ENCODE measurements at regions not wholly inside any gene's neighbourhood (a gene's known extent, or its start where the extent isn't known, plus 50 kb on each side); places are given as distances from the start of the nearest gene placed in this dataset.

DNA sequence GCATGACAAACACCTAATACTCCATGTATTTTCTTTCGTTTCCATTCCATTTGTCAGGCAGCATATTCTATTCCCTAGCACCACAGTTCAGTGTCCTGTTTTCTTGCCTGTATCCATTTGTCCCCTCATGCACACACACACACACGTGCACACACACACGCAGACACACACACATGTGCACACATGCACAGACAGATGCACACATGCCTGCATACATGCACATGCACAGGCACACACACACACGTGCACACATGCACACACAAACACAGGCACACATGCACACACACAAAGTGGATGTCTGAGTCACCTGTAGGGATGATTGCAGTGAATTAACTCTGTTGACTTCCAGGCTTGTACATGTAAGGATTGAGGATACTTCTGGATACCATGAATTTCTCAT is 226.7 kb upstream of the SYNDIG1 start:
- H3K27ac ChIP-seq = no peak overlapping the region
- DNase-seq = no peak
- H3K4me3 ChIP-seq = no peak overlapping the region
- TF ChIP-seq, protein P1, sequence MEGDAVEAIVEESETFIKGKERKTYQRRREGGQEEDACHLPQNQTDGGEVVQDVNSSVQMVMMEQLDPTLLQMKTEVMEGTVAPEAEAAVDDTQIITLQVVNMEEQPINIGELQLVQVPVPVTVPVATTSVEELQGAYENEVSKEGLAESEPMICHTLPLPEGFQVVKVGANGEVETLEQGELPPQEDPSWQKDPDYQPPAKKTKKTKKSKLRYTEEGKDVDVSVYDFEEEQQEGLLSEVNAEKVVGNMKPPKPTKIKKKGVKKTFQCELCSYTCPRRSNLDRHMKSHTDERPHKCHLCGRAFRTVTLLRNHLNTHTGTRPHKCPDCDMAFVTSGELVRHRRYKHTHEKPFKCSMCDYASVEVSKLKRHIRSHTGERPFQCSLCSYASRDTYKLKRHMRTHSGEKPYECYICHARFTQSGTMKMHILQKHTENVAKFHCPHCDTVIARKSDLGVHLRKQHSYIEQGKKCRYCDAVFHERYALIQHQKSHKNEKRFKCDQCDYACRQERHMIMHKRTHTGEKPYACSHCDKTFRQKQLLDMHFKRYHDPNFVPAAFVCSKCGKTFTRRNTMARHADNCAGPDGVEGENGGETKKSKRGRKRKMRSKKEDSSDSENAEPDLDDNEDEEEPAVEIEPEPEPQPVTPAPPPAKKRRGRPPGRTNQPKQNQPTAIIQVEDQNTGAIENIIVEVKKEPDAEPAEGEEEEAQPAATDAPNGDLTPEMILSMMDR (IDR thresholded peaks at IDR 0.05) = no peak
- no peak for TF ChIP-seq POLR2A (IDR thresholded peaks at IDR 0.05)
- no peaks in the 10 kb centered on the region for H3K36me3 ChIP-seq
- H3K9me3 ChIP-seq = no peaks in the 10 kb centered on the region
- H3K4me1 ChIP-seq = no peaks in the 10 kb centered on the region
- no peaks in the 10 kb centered on the region for H3K27me3 ChIP-seq

DNA sequence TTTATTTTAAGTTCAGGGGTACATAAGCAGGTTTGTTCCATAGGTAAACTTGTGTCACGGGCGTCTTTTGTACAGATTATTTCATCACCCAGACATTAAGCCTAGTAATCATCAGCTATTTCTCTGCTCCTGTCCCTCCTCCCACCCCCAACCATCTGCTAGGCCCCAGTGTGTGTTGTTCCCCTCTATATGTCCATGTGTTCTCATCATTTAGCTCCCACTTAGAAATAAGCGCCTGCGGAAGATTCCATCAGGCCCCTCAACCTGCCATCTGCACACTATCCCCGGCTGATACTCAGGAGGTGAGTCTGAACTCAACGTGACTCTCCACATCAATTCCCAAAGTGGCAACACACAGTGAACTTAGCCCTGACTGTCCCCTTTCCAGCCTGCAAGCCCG is 228.0 kb upstream of the SYNDIG1 start:
- Histone ChIP-seq H3K27me3 (no peaks in the 10 kb centered on the region), H3K36me3 (no peaks in the 10 kb centered on the region), H3K4me3 (no peak overlapping the region), H3K27ac (no peak overlapping the region), H3K9me3 (no peaks in the 10 kb centered on the region), H3K4me1 (no peaks in the 10 kb centered on the region)
- TF ChIP-seq POLR2A (IDR thresholded peaks at IDR 0.05) = no peak
- TF ChIP-seq, protein P1 (IDR thresholded peaks at IDR 0.05) = no peak
- no peak for DNase-seq

DNA sequence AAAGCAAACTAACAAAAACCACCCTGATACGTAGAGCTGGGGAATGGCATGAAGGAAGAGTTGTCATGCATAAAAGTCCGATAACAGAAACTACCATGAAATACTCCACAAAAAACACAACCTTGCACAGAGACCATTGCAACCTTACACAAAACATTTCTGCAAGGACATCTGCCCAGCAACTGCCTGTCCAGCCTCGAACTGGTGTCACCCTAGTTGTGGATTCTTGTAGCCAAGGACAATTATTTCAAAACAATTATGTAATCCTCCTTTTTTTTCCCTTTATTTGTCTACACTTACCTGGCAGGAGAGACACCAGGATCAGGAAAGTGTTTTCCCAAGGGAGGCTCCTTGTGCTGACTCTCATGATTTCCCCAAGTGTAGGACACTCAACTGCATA is 232.5 kb upstream of the SYNDIG1 start:
- H3K27ac ChIP-seq = no peak overlapping the region
- DNase-seq = no peak
- no peaks in the 10 kb centered on the region for H3K36me3 ChIP-seq
- no peak for TF ChIP-seq POLR2A (IDR thresholded peaks at IDR 0.05)
- TF ChIP-seq, protein P1 (IDR thresholded peaks at IDR 0.05) = no peak
- H3K4me3 ChIP-seq = no peak overlapping the region
- H3K9me3 ChIP-seq = no peaks in the 10 kb centered on the region
- no peaks in the 10 kb centered on the region for H3K27me3 ChIP-seq
- no peaks in the 10 kb centered on the region for H3K4me1 ChIP-seq

DNA sequence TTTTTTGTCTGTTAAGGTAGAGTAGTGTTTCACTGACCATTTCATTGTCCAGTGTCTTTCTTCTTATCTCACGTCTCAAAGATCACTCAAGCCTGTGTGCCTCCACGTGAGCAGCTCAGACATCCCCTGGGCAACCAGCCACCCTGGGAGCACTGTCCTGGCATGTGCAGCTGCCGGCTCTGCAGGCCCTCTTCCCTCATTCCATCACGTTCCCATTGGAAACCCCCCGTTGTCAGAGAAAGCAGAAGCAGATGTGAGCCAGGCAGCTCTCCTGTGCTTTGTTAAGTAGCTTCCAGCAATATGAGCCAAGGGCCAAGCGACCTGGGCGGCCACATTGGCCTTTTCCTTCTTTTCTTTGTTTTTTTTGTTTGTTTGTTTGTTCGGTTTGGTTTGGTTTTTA is 233.2 kb upstream of the SYNDIG1 start:
- Histone ChIP-seq H3K36me3 (no peaks in the 10 kb centered on the region), H3K9me3 (no peaks in the 10 kb centered on the region), H3K27ac (no peak overlapping the region), H3K4me1 (no peaks in the 10 kb centered on the region), H3K27me3 (no peaks in the 10 kb centered on the region), H3K4me3 (no peak overlapping the region)
- no peak for DNase-seq
- no peak for TF ChIP-seq POLR2A (IDR thresholded peaks at IDR 0.05)
- TF ChIP-seq, protein P1 (IDR thresholded peaks at IDR 0.05) = no peak

DNA sequence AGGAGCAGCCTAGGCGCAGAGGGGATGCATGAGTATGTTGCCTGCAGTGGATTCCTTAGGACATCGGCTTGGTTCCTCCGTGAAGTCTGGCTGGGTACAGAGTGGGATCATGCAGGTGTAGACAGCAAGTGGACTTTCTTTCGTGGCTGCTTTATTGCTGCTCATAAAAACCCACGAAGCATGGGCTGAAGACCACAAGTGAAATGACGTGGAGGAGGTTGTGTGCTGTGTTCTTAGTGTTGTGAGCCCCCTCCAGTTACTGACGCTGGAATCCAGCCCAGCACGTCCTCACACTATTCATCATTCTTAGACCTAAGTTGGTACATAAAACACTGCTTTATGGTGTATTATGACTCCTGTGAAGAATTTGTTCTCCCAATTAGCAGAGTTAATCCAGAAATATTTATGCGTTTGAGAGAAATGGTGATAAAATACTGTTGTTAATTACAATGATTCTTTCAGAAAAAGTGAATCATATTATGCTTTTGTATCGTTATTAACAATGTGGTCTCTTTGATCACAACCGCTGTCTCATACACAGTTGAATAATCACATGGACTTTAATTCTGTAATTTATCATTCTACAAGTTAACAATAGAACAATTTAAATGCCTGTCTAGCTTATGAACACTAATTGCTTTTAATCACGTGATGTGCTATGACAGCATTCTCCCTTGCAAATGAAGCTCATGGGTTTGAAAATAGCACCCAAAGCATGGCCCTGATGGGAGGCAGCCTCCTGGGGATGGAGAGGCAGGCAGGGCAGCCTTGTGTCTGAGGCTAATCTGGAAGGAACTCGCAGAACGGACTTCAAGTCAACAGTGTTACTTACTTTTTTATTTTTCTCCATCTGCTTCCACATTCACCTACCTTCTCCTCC is 233.9 kb upstream of the SYNDIG1 start:
- no peak overlapping the region for H3K27ac ChIP-seq
- H3K4me1 ChIP-seq = no peaks in the 10 kb centered on the region
- H3K36me3 ChIP-seq = no peaks in the 10 kb centered on the region
- TF ChIP-seq POLR2A (IDR thresholded peaks at IDR 0.05) = no peak
- TF ChIP-seq, protein P1 (IDR thresholded peaks at IDR 0.05) = no peak
- H3K27me3 ChIP-seq = no peaks in the 10 kb centered on the region
- H3K4me3 ChIP-seq = no peak overlapping the region
- no peaks in the 10 kb centered on the region for H3K9me3 ChIP-seq
- DNase-seq = no peak

Measured in Peyer's patch (tissue), 4 donors.